ENCODE measurements at regions not wholly inside any gene's neighbourhood (a gene's known extent, or its start where the extent isn't known, plus 50 kb on each side); places are given as distances from the start of the nearest gene placed in this dataset.

DNA sequence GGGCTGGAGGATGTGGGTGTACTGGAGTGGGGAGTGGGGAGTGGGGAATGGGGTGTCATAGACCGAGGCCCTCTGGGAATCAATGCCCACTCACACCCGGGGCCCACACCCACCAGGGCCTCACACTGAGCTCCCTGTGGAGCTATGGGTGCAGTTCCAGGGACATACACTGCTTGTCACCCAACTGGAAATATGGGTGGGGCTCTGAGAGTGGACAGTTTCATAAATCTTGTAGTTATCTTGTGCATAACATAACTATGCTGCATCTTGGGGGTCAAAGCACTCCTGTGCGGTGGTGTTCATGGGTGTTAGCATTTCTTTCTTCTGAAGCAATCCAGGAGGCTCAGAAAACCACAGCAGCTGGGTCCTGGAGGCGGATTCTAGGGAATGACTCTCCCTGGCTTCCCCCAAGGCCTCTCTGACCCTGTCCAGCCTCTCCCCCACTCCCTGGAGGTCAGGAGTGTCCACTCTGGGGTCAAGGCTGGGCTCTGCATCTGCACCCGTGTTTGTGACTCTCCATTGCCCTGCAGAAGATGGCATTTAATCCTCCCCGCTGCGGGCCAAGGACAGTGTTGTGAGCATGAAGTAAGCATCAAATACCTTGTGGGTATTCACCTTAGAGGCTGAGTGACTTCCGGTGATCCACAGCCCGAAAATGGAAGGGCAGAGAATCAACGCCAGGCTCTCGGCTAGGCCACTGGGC is 172.5 kb downstream of the CTTN start:
- DNase-seq (ENCODE audit: low spot score), result no peak

DNA sequence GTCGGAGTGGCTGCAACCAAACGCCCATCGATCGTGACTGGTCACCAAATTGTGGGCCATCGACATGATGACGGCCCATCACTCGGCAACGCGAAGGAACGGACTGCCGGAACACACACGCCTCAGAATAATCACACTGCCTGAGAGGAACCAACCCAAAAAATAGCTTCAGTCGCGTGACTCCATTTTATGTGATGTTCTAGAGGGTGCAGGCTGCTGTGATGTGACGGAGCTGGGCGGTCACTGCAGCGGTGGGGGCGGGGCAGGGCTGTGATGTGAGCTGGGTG is 174.6 kb downstream of the CTTN start:
- no peak for DNase-seq (ENCODE audit: low spot score)

DNA sequence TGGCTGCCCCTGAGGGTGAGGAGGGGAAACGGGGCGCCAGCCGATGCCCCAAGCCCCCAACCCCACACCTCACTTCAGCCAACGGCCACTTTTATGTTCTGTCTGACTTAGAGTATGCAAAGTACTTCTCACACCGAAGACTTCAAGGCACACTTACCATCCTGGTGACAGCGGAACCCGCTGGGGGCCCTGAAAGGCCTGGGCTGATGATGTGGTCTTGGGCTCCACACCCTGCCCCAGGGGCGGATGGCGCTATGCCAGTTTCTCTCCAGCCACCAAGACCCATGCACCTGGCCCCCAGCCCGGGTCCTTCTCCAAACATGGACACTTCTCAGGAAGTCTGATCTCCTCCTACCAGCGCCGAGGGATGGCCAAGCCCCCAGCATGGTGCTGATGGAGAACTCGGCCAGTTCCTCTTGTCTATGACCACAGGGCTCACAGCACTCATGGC is 175.4 kb downstream of the CTTN start:
- no peak for DNase-seq (ENCODE audit: low spot score)

DNA sequence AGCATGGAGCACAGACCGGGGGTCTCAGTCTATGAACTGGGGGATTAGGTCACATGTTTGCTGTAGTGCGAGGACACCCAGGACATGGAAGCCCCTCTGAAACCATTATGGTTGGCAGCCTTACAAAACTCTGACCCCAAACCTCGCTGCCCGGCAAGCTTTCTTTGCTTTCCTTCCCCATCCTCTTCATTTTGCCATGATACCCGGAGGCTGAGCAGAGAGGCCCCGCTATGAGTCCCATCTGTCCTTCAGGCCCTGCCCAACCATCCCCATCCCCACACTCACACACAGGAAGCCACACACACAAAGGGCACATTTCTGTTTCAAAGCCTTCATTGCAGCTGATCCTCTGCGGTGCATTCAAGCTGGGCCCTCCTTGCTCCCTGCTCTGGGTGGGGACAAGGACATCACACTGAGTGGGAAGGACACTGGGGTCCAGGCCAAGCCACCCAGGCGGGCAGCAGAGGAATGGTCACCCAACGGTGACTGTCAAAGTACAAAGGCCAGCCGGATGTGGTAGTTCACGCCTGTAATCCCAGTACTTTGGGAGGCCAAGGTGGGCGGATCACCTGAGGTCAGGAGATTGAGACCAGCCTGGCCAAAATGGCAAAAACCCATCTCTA is 176.5 kb downstream of the CTTN start:
- no peak for DNase-seq (ENCODE audit: low spot score)

DNA sequence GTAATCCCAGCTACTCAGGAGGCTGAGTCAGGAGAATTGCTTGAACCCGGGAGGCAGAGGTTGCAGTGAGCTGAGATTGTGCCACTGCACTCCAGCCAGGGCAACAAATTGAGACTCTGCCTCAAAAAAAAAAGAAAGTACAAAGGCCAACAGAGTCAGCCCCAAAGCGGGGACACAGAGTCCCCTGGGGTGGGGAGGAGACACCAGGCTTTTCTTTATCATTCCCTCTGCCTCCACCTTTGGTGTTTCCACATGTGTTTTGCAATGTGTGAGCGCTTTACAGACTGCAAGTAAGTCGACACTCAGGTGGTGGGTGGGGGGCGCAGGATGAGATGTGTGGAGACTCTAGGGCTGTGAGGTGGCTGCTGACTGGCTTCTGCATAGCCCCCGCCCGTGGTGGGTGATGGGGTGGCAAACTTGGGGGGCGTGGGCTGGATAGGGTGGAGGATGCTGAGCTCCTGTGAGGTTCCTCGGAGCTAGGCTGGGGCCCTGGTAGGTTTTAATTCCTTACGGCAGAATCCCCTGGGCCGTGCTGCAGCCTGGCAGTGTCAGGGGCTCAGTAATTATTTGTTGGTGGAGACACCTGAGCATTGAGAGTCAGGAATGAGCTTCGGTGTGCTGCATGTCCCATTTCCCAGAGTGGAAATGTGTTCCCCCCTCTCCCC is 177.2 kb downstream of the CTTN start:
- DNase-seq (ENCODE audit: low spot score), result no peak

DNA sequence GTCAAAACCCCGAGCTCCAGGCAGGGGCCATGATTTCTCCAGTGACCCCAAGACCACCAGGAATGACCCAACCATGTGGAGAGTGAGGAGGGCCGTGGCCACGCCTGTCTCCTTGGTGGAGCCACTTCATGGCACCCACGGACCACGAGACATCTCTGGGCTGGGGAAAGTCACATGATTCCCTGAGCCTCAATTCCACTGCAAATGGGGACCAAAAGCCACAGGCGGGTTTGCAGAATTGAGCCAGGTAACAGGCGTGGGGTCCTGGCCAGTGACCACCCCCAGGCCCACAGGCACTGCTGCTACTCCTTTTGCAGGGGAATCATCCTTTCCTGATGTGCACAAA is 178.9 kb downstream of the CTTN start:
- no peak for DNase-seq (ENCODE audit: low spot score)

DNA sequence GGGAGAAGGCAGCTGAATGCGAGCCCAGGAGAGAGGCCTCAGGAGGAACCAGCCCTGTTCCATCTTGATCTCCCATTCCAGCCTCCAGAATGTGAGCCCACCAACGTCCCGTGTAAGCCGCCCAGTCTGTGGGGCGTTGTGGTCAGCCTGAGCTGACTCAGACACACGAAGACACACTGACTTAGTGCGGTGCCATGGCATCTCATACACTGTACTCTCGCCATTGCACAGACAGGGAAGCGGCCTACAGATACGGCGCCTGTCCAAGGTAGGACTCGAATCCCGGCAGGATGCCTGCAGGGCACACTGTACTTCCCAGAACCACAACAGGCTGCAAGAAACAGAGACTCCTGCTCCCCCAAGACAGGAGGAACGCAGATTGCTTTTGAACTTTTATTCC is 179.6 kb downstream of the CTTN start:
- no peak for DNase-seq (ENCODE audit: low spot score)

DNA sequence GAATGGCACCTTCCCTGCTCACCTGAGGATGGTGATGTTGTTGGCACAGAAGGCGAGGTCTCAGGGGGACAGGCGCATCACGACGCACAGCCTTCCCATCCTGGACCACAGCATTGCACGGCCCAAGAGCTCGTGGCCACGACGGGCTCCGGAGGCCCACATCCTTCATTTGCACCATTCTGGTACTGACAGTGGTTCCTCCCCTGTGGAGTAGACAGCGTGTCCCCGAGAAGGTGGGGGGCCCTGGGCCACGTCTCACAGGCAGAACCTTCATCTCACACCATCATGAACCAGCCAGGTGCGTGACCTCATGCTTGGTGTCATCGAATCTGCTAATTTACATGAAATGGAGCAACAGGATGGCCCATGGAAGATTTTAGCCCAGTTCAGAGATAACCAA is 180.0 kb downstream of the CTTN start:
- DNase-seq (ENCODE audit: low spot score), result no peak

DNA sequence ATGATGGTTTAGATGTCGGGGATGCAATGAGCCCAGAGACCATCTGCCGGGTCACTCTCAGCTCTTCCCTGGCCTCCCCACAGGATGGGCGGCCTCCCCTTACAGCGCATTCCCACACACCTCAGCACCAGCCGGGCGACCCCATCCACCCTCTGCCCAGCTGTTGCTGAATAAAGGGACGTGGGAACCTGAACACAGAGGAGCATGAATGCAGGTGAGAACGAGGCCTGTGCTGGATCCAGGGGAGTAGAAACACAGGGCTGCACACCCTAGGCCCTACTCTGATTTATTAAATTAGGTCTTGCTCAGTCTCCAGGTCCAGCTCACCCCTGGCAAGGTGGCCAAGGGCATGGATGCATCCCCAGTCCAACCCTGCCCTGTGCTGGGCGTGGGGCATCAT is 180.5 kb downstream of the CTTN start:
- DNase-seq (ENCODE audit: low spot score), result no peak

DNA sequence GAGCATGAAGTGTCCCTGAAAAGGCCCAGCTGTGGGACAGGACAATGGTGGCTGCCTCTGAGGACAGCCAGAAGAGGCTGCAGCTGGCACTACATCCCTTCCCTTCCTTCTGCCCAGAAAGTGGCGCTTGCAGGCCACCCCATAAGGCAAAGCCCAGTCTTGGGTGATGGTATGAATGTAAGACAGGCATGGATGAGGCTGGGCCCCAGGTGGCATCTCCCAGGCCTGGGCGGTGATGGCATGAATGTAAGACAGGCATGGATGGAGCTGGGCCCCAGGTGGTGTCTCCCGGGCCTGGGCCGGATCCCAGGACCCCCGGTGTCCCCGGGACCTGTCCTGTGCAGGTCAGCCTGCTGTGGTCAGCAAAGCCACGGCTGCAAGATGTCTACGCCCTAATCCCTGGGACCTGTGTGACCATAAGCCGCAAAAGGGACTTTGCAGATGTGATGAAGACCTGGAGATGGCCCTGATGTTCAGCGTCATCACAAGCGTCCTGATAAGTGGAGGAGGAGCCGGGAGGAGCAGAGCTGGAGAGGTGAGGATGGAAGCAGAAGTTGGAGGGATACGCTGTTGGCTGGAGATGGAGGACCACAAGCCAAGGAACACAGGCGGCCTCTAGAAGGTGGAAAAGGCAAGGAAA is 181.1 kb downstream of the CTTN start:
- no peak for DNase-seq (ENCODE audit: low spot score)

DNA sequence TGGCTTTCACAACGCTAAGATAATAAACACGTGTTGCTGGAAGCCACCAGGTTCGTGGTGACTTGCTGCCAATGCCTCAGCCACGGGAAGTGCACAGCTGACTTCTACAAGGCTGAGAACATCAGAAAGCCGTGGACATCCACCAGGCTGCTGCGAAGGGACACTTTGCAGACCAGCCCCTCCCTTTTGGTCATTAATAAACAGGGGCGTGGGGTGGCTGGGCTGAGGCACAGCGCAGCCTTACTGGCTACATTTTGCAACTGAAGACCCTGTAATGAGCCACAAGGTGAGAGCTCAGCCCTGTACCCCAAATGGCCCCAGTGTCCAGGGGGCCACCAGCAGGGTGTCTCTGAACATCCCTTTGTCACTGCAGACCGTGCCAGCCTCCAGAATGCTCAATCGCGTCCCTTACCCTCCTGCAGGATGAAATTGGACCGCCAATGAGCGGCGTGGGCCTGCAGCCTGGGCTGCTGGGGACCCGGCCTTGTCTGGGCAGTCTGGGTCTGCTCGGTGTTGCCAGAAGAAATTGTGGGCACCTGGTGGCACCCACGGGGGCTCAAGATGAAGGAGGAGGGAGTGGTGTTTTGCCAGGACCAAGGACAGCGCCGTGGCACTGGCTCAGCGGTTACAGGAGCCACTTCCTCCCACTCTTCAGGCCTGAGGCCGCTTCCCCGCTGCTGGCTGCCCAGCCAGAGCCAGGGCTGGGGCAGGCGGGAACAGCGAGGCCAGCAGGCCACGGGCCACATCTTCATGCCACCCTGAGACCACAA is 181.9 kb downstream of the CTTN start:
- DNase-seq (ENCODE audit: low spot score), result no peak

DNA sequence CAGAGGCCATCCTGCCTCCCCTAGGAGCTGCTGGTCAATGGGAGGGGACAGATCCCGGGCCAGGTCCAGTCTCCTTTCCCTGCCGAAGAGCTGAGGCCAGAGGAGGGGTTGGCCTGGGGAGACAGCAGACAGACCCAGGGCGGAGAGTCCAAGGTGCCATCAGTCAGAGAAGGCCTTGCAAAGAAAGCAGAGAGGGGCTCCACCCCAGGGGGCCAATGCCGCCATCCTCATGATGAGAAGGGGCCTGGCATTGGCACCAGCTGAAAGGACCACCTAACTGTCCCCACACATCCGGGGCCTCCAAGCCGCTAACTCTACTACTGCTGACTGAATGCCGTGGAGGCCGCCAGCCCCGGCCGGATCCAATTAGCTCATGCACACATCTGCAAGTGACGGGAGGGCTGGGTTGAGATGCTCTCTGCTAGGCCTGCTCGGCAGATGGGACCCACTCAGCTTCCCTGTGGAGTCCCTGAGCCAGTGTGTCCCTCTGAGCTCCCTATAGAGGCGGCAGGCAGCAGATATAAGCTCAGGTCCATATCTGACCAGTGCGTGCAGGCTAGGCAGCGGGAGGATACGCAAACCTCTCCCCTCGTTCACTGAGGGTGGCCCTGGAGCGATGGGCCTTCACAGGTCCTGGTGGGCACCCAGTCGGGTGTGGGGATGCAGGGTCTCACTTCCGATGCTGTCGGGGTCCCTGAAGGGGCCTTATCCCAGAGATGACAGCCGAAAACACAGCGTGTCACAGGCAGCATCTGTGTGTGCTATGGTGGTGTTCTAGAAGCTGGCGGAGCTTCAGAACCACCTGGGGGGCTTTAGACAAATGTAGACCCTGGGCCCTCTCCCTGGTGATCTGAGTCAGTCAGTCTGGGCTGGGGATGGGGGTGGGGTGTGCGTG is 183.9 kb downstream of the CTTN start:
- DNase-seq (ENCODE audit: low spot score), result no peak

DNA sequence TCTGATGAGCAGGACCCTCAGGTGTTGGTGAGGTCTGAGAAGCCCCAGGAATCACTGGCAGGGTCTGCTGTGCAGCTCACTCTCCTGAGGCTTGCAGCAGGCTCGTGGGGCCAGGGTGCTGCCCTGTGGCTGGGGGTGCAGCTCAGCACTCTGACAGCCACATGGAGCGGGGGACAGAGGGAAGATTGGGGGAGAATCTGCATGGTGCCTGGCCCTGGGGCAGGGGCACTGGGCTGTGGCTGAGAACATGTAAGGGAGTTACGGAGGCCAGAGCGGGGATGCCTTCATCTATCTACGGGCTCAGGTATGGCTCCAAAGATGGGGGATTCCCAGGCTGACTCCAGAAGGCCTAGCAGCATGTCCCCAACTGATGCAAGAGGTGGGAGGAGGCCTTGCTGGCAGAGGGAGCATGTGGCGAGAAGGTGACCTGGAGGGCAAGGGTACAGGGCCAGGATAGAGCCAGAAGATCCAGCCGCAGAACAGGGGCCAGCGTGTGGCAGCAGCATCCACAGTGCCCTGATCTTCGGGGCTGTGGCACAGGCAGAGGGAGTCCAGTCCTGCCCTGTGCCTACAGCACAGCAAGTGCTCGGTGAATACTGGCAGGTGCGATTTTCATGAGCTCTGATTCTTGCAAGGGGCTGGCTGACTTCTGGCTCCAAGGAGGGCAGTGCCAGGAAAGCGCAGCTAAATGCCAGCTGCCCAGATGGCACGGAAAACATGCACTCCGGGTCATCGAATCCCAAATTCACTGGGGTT is 184.7 kb downstream of the CTTN start:
- no peak for DNase-seq (ENCODE audit: low spot score)

DNA sequence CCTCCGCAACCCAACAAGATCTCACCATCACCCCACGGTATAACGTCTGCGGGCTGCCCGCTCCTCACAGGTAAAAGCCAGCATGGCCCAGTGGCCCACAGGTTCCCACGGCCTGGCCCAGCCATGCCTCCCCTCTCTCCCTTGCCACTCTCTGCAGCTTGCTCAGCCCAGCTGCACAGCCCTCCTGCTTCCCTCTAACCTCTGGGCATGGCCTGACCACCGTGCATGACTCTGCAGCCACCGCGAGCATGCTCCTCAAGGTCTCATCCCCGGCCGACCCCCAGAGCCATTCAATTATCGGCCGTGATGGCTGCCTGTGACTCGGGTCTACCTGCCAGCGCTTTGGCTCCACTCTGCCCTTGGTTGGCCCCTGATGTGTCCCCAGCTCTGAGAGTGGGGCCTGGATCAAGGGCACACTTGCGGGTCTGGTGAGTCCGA is 185.5 kb downstream of the CTTN start:
- DNase-seq (ENCODE audit: low spot score), result no peak

DNA sequence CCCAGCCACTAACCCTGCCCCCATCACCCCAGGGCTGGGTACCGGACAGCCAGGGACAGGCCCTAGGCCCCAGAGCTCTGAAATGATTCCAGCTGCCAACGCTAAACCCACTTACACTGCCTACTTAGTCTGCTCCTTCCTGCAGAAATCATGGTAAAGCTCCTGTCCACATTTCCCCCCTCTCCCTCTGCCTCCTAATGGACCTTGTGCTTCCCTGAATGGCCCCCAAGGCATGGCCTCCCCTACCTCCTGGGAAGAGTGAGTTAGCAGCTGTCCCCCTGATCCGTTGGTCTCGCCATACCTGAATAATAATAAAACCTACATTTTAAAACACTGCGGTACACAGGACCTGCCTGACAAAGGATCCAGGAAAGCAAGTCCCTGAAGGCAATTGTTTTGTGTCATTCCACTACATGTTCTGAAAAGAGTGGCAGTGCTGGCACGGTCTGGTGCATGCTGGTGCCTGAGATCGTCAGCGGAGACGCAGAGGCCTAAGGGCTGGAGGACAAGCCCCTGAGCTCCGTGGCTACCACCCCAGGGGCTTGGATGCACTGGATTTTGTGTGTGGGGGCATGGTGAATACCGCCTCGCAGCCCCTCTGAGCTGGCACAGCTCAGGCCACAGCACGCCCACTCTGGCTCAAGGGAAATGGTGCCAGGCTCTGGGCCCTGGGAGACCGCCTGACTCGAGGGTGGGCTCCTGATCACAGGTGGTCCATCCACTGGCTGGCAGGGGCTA is 186.3 kb downstream of the CTTN start:
- DNase-seq (ENCODE audit: low spot score), result no peak

DNA sequence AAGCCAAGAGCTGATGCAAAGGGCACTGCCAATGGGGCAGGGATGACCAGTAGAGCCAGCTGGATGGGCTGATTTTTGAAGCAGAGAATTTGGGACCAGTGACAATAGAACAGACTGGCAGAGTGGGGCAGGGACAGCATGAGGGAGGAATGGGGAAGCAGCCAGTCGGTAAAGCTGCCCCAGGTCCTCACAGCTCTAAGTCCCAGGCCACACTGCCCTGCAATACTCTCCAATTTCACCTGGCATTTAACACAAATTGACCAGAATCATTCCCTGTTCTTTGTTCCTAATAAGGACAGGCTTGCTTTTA is 186.9 kb downstream of the CTTN start:
- no peak for DNase-seq (ENCODE audit: low spot score)

DNA sequence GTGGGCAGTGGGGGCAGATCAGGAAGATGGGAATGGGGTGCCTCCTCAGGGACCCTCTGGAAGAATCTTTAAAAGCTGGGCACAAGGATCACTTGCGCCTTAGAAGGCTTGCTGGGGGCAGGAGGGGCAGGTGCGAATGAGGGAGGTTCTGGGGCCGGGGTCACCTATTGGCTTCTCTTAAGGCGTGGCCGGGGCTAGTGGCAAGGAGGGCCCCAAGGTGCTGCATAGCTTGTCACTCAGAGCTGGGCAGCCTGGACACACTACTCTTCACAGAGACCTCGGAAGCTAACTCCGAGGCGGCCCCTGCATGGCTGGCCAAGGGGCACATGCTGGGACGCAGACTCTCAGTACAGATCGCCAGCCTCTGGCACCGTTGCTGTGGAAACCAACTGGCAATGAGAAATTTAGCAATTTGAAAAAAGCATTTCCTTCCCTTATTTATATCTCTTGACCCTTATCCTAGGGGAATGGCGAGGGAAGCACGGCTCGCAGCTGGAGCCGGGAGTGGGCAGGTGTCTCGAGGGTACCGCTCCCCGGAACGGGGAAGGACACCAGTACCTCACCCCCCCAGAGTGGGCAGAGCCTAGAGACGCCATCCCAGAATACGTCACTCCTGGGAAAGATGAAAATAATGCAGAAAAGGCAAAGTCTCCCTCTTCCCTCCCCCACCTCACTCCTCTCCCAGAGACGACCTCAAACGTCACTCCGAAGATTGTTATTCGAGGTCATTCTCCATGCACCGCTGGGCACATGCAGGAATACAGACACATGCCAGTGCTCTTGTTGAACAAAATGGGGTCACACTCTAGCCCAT is 188.1 kb downstream of the CTTN start:
- no peak for DNase-seq (ENCODE audit: low spot score)

DNA sequence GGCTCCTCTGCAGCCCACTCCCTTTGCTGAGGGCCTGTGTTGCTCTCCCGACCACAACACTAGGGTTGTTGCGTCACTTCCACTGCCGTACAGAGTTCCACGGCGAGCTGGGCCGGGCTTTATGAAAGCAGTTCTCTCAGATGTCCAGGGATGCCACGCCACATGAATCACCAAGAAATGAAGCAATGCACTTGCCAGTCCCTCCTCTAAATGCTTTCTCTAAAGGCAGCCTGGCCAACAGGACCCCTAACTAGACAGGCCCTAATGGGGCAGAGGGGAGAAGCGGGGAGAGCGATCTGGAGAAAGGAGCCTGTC is 188.7 kb downstream of the CTTN start:
- no peak for DNase-seq (ENCODE audit: low spot score)

DNA sequence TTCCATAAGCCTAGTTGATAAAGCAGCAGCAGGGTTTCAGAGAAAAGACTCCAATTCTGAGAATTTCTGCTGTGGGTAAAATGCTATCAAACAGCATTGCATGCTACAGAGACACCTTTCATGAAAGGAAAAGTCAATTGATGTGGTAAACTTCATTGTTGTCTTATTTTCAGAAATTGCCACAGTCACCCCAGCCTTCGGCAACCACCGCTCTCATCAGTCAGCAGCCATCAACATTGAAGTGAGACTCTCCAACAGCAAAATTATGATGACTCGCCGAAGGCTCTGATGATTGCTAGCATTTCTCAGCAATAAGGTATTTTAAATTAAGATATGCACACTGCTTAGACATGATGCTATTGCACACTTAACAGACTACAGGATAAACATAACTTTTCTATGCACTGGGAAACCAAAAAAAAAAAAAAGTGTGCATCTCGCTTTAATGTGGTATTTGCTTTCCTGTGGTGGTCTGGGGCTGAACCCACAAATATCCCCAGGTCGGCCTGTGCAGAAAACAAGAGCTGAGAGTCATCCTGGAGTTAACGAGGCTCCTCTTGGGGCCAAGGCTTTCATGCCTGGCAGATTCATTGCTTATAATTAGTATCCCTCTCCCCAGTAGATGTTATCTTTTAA is 192.1 kb downstream of the CTTN start:
- DNase-seq (ENCODE audit: low spot score), result no peak
